Caco-2 (cell line): ENCODE measurements at regions not wholly inside any gene's neighbourhood (a gene's known extent, or its start where the extent isn't known, plus 50 kb on each side); places are given as distances from the start of the nearest gene placed in this dataset.

Source experiments
- BruUV-seq: library from RNA; stranded (reverse); fragments of 400-500 nt; replicated peaks from 2 replicates; lab custom pipeline; 2021; lab: Mats Ljungman, UMichigan
- CTCF ChIA-PET: fragments of 300-600 bp; sonication (Branson Sonifier 250); formaldehyde crosslinking; loops from one replicate; lab custom pipeline; 2022; ENCODE audit warnings: antibody characterized with exemption; lab: Charles Lee
- POLR2A ChIA-PET: fragments of 300-600 bp; sonication (Branson Sonifier 250); formaldehyde crosslinking; loops from one replicate; lab custom pipeline; 2022; ENCODE audit warnings: antibody characterized with exemption; lab: Charles Lee
- DNase-seq, 2 experiments: peaks; one replicate each; pipeline versions ENCODE4 v3.0.0 to v3.0.0-alpha.2; 2020 to 2022
- H3K27me3 ChIP-seq: replicated peaks from 2 replicates; pipeline ENCODE4 v1.6.0; 2011; ENCODE audit warnings: low read length; ENCODE audit not compliant: control insufficient read depth, insufficient read depth
- H3K36me3 ChIP-seq: 2 replicates; pipeline ENCODE4 v1.5.1; 2011; ENCODE audit warnings: low read length; ENCODE audit not compliant: control insufficient read depth, insufficient read depth
- H3K4me1 ChIP-seq: fragments of 250-450 bp; sonication (Bioruptor Pico); 2 replicates; pipeline ENCODE4 v1.5.1; 2020; ENCODE audit warnings: mild to moderate bottlenecking
- H3K4me3 ChIP-seq: 2 replicates; pipeline ENCODE4 v1.5.1; 2011; ENCODE audit warnings: low read depth, mild to moderate bottlenecking, control low read depth, low read length
- H3K9me3 ChIP-seq: fragments of 250-450 bp; sonication (Bioruptor Pico); 2 replicates; pipeline ENCODE4 v1.5.1; 2020; ENCODE audit warnings: mild to moderate bottlenecking, moderate library complexity
- H3K27ac Mint-ChIP-seq: one replicate; pipeline ENCODE4 v1.8.0; 2022; ENCODE audit warnings: mixed read lengths; ENCODE audit not compliant: unreplicated experiment
- H3K27me3 Mint-ChIP-seq: one replicate; pipeline ENCODE4 v1.8.0; 2022; ENCODE audit warnings: mixed read lengths; ENCODE audit not compliant: insufficient read depth, unreplicated experiment
- H3K36me3 Mint-ChIP-seq: one replicate; pipeline ENCODE4 v1.8.0; 2022; ENCODE audit warnings: mild to moderate bottlenecking, mixed read lengths; ENCODE audit not compliant: insufficient read depth, unreplicated experiment
- H3K4me1 Mint-ChIP-seq: one replicate; pipeline ENCODE4 v1.8.0; 2022; ENCODE audit warnings: low read depth, mixed read lengths; ENCODE audit not compliant: unreplicated experiment
- H3K4me3 Mint-ChIP-seq: one replicate; pipeline ENCODE4 v1.8.0; 2022; ENCODE audit warnings: mild to moderate bottlenecking, moderate library complexity, mixed read lengths; ENCODE audit not compliant: unreplicated experiment
- H3K9me3 Mint-ChIP-seq: one replicate; pipeline ENCODE4 v1.8.0; 2022; ENCODE audit warnings: mixed read lengths; ENCODE audit not compliant: unreplicated experiment
- intact Hi-C: fragments of 100-400 bp; cut with micrococcal nuclease; formaldehyde crosslinking; loops from one replicate; pipeline ENCODE4 v1.10.0; 2022; ENCODE audit not compliant: unreplicated experiment
- TF ChIP-seq, protein P1 (sequence below), 2 experiments: fragments of 200-600 bp in 1 of 2; IDR thresholded peaks; 1 replicate in 1 of 2; 2 replicates in 1 of 2; pipeline versions ENCODE4 v1.5.1 to v1.8.0; 2011 to 2022; ENCODE audit warnings: antibody characterized with exemption in 1 of 2, control low read depth in 1 of 2, inconsistent platforms in 1 of 2, low read depth in 1 of 2, low read length in 1 of 2, mild to moderate bottlenecking in 1 of 2, moderate library complexity in 1 of 2; ENCODE audit not compliant: insufficient read depth in 1 of 2, severe bottlenecking in 1 of 2, unreplicated experiment in 1 of 2

- Mint-ChIP-seq H3K4me3 (peak overlapping the region; percentile 65), H3K27me3 (no peaks in the 10 kb centered on the region)
- H3K27me3 ChIP-seq: no peaks in the 10 kb centered on the region
These were observed 210.9 kb upstream of the NOCT start for GRCh38 chr4:138804711-138805110.

GRCh38 chr4:138803051-138803450 is 212.5 kb upstream of the NOCT start:
- TF ChIP-seq, protein P1, sequence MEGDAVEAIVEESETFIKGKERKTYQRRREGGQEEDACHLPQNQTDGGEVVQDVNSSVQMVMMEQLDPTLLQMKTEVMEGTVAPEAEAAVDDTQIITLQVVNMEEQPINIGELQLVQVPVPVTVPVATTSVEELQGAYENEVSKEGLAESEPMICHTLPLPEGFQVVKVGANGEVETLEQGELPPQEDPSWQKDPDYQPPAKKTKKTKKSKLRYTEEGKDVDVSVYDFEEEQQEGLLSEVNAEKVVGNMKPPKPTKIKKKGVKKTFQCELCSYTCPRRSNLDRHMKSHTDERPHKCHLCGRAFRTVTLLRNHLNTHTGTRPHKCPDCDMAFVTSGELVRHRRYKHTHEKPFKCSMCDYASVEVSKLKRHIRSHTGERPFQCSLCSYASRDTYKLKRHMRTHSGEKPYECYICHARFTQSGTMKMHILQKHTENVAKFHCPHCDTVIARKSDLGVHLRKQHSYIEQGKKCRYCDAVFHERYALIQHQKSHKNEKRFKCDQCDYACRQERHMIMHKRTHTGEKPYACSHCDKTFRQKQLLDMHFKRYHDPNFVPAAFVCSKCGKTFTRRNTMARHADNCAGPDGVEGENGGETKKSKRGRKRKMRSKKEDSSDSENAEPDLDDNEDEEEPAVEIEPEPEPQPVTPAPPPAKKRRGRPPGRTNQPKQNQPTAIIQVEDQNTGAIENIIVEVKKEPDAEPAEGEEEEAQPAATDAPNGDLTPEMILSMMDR (IDR thresholded peaks at IDR 0.05; ENCODE audit: insufficient read depth in 1 of 2, low read depth in 1 of 2, low read length in 1 of 2, severe bottlenecking in 1 of 2, unreplicated experiment in 1 of 2): no peak
- H3K9me3 ChIP-seq: no peaks in the 10 kb centered on the region
- no peaks in the 10 kb centered on the region for H3K36me3 Mint-ChIP-seq
- H3K27ac Mint-ChIP-seq: peak overlapping the region; percentile 84
- POLR2A ChIA-PET: no interaction called here
- peaks cover 31% of the 10 kb centered on the region for H3K4me1 ChIP-seq
- H3K4me1 Mint-ChIP-seq: peaks cover 27% of the 10 kb centered on the region
- no peaks in the 10 kb centered on the region for H3K27me3 ChIP-seq
- no peak for DNase-seq
- H3K36me3 ChIP-seq: no peaks in the 10 kb centered on the region
- no TSS peak for BruUV-seq
- no peaks in the 10 kb centered on the region for H3K27me3 Mint-ChIP-seq
- CTCF ChIA-PET: no interaction called here
- H3K4me3 Mint-ChIP-seq: no peak overlapping the region
- H3K4me3 ChIP-seq: no peak overlapping the region
- intact Hi-C loops: no loop called here
- H3K9me3 Mint-ChIP-seq: no peaks in the 10 kb centered on the region

More at GRCh38 chr4:138804711-138805110, 210.9 kb upstream of the NOCT start:
- H3K9me3 Mint-ChIP-seq: no peaks in the 10 kb centered on the region
- H3K27ac Mint-ChIP-seq: peak overlapping the region; percentile 84
- no peaks in the 10 kb centered on the region for H3K36me3 Mint-ChIP-seq
- TF ChIP-seq, protein P1 (IDR thresholded peaks at IDR 0.05; ENCODE audit: insufficient read depth in 1 of 2, low read depth in 1 of 2, low read length in 1 of 2, severe bottlenecking in 1 of 2, unreplicated experiment in 1 of 2): no peak
- peaks cover 31% of the 10 kb centered on the region for H3K4me1 ChIP-seq
- H3K4me3 ChIP-seq: peak overlapping the region; percentile 17
- ChIA-PET POLR2A (no interaction called here), CTCF (no interaction called here)
- peaks cover 34% of the 10 kb centered on the region for H3K4me1 Mint-ChIP-seq
- H3K9me3 ChIP-seq: no peaks in the 10 kb centered on the region
- BruUV-seq: no TSS peak
- intact Hi-C loops: loop anchor here (1.0 kb wide), 2 partner anchors 48 to 67 kb away; no protein-coding TSS in a partner anchor
- H3K36me3 ChIP-seq: no peaks in the 10 kb centered on the region
- peak; percentile 81 to 89 for DNase-seq

- Histone ChIP-seq H3K4me3 (no peak overlapping the region), H3K36me3 (no peaks in the 10 kb centered on the region), H3K4me1 (peaks cover 31% of the 10 kb centered on the region), H3K27me3 (no peaks in the 10 kb centered on the region), H3K9me3 (no peaks in the 10 kb centered on the region)
- Mint-ChIP-seq H3K4me1 (peaks cover 27% of the 10 kb centered on the region), H3K9me3 (no peaks in the 10 kb centered on the region), H3K4me3 (no peak overlapping the region), H3K27ac (no peak overlapping the region), H3K36me3 (no peaks in the 10 kb centered on the region), H3K27me3 (no peaks in the 10 kb centered on the region)
- TF ChIP-seq, protein P1 (IDR thresholded peaks at IDR 0.05; ENCODE audit: insufficient read depth in 1 of 2, low read depth in 1 of 2, low read length in 1 of 2, severe bottlenecking in 1 of 2, unreplicated experiment in 1 of 2): no peak
- no peak for DNase-seq
- intact Hi-C loops: no loop called here
- CTCF ChIA-PET: no interaction called here
- POLR2A ChIA-PET: no interaction called here
- no TSS peak for BruUV-seq
These were observed 213.1 kb upstream of the NOCT start for GRCh38 chr4:138802499-138802898.
